Activated CD8-positive, alpha-beta memory T cell treated with anti-CD3 and anti-CD28 coated beads, Interleukin-2, amount 50 U/mL, for 48 hours (primary cell): ENCODE measurements at regions not wholly inside any gene's neighbourhood (a gene's known extent, or its start where the extent isn't known, plus 50 kb on each side); places are given as distances from the start of the nearest gene placed in this dataset.
"Not testable (repeated sequence)": the region's sequence is repeated elsewhere in the genome, so short reads cannot be mapped to it uniquely, and the experiment has no call there.

ENCODE experiments used
- DNase-seq: peaks from one replicate; pipeline ENCODE4 v3.0.0-alpha.2; 2020

DNA sequence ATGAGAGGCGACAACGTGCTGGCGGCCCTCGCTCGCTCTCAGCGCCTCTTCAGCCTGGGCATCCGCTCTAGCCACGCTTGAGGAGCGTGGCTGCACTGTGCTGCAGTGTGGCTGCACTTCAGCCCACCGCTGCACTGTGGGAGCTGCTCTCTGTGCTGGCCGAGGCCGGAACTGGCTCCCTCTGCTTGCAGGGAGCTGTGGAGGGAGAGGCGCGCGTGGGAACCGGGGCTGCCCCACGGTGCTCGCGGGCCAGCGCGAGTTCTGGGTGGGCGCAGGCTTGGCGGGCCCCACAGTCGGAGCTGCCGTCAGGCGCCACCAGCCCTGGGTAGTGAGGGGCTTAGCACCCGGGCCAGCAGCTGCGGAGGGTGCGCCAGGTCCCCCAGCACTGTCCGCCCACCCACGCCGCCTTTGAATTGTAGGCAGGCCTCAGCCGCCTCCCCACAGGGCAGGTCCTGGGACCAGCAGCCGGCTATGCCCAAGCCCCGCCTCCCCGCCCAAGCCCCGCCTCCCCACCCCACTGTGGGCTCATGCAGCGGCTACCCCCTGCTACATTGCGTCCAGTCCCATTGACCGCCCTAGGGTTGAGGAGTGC is 974.2 kb downstream of the FSCB start:
- DNase-seq: no peak

DNA sequence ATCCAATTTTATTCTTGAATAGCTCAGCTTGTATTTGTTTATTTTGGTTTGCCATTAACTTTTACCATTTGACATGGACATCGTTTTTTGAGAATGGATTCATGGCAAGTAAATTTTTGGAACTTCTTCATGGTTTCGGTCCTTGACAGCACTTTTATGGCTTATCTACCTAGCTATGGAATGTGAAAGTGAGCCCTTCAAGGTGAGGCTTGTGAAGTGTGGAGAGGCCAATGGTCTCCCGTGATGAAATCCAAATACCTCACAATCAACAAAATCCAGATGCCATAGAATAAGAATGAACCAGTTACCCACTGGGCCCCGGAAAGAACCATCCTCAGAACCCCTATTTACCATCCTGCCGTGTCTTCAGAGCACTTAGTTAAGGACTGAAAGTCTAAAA is 978.8 kb downstream of the FSCB start:
- no peak for DNase-seq

DNA sequence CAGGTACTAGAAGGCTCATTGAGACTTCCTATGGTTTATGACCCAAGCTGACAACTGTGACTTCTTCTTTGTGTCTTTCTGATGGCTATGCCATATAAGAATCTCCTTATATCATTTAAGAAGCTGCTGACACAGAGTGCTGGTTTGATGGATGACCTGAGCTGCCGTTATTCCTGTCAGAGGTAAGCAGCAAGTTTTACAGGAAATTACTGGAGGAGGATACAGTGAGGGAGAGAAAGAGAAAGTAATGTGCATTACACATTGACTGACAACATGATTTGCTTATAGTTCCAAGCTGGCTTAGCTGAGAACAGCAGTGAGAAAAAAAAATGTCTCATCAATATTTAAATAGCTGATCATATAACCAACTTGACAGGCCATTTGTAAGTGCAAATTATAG is 981.4 kb downstream of the FSCB start:
- no peak for DNase-seq

DNA sequence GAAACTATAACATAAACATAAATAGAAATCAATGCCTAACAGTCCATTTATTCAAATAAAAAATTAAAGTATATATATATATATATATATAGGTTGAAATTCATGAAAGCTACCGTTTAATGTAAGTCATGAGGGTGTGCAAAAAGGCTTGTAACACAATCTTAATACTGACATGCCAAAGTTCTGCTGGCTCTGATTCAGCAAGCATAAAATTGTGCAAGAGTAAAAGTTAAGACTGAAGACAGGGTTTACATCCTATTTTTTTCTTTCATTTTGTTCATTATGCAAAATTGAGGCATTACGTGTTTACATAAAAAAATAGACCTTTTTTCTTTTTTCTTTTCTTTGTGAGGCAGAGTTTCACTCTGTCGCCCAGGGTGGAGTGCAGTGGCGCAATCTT is 984.2 kb downstream of the FSCB start:
- no peak for DNase-seq

DNA sequence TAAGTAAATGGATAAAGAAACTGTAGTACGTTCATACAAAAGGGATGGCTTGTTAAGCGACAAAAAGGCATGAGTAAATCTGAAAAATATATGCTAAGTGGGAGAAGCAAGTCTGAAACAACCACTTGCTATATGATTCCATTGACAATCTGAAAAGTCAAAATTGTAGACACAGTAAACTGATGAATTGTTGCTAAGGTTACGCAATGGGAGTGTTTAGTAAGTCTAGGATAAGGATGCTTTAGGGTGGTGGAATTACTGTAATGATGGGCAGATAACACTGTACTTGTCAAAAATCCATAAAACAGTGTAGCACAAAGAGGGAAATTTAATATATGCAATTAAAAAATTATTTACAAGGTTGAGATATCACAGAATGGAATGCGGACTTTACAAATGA is 984.9 kb downstream of the FSCB start:
- no peak for DNase-seq

DNA sequence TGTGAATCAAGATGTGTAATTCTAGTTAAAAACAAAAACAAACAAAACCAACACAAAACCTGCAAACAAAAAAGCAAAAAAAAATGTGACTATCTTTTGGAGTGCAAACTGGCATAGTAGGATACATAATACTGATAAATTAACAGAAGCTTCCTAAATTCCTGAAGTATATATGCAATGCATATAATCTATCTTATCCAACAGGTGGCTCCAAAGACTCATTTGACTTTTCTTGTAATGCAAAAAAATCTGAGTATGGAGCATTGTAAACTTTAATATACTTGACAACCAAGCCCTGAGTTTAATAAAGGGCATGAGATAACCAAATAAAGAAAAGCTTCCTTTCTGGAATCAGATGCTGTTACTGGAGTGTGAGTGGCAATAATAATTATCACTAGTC is 1003.6 kb downstream of the FSCB start:
- no peak for DNase-seq

DNA sequence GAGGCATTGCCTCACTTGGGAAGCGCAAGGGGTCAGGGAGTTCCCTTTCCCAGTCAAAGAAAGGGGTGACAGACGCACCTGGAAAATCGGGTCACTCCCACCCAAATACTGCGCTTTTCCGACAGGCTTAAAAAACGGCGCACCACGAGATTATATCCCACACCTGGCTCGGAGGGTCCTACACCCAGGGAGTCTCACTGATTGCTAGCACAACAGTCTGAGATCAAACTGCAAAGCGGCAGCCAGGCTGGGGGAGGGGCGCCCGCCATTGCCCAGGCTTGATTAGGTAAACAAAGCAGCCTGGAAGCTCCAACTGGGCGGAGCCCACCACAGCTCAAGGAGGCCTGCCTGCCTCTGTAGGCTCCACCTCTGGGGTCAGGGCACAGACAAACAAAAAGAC is 1014.7 kb downstream of the FSCB start:
- not testable (repeated sequence) for DNase-seq

DNA sequence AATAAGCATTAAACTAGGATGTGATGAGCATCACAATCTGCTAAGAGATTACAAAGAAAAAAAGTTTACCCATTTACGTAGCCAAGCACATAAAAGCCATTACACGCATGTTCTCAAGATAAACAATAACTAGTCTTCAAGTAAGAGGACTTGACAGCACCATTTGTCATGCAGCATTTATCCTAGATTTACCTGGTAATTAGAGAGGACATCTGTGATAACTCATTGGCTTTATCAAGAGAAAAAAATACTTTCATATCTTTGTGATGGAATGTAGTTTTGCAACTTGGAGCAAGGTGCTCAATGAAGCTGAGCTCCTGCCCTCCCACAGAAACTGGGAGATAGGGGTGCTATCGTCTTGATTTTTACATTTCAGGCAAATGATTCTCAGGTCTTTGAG is 1023.7 kb downstream of the FSCB start:
- DNase-seq: no peak

DNA sequence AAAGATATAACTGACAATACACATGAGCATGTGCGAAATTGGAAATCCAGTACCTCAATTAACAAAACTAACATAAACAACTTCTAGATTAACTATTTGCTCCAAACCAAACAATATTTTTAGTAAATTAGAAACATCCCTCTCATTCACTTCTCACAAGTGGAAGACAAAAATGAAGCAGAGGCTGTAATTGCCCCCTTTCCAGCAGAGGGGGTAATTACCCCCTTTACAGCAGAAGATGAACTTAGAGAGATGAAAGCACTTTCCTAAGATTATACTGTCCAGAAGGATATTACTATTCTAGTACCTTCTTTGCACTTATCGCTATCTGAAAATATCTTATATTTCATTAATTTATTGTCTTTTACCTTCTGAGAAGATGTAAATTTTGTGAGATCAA is 1025.2 kb downstream of the FSCB start:
- DNase-seq: no peak

DNA sequence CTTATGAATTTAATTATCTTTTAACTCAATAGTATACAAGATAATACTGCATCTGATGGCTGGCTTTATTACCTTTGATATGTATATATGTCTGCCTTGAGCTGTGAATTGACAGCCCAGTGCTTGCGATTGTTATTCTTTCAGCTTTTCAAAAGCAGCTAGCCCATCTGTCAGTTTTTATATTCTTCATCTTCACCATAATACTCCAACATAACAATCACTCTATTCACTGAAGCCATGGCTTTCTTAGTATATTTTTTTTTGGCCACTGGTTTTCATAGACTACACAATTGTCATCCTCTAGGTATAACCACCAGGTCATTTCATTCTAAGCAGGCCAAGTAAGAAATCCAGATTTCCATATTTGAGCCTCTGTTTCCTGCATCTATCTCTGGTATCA is 1026.1 kb downstream of the FSCB start:
- no peak for DNase-seq

DNA sequence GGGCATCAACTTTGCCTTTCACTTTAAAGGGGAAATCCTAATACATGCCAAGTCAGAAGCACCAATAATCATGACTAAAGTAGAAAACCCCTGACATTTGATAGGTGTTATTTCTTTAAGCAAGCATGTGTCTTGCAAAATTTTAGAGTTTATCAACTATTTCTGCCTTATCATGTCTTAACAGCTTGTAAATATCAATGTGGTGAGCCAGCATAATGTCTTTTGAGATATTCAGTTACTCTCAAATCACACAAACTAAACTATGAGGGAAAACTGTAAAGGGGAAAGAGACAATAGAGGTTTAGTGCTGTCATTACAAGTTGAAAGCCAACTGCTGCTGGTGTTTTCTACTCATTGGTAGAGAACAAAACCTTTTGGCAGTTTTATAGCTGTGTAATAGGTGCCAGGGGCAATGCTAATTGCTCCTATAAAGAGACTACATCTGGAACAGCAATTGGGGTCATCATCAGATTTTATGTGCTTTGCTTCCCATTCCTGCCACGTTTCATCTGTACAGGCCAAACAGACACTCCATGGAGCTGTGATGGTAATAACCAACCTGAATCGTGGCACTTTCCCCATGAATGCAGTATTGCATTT is 1027.4 kb downstream of the FSCB start:
- DNase-seq: no peak

DNA sequence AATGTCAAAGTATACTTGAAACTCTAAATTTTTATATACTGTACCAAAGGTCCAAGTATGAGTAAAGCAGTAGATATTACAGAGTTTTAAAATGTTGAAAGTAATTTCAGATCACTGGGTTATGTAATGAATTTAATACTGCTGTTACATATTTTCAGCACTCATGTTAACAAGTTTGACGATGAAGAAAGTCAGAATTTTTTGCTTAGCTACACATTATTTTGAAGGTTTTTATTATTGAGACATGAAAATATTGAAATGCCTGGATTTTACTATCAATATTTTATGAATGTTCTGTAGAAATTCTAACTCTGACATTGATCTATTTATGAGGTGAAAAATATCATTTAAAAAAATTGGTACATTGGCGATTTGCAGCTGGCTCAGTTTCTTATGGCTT is 1030.3 kb downstream of the FSCB start:
- no peak for DNase-seq

DNA sequence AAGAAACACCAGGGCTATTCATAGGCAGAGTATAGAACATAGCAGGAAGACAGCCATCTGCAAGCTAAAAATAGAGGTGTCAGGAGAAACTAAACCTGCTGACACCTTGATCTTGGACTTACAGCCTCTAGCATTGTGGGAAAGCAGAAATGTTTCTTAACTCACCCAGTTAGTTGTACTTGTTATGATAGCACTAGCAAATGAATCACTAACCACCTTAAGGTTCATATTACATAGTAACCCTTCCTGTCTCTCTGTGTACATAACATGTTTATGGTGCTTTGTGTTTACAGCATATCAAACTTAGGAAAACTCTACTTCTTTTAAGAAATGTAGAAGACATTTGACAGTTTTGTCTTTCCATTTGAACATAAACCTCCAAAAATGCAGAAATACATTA is 1031.3 kb downstream of the FSCB start:
- DNase-seq: no peak

DNA sequence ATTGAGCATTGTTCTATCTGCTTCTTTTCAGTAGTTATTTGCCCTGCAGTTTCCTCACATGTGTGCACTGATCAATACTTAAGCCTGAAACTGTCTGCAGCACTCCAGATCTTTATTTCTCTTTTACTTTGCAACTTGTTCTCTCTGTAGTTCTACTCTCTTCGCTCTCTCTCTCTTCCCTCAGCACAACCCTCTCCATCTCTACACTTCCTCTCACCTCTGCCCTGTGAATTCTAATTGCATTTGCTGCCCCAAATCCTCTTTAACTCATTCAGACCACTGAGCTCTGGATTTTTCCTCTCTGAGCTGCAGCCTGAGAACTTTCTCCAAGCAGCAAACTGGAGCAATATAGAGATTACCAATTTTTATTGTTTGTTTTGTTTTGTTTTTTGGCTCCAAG is 1035.5 kb downstream of the FSCB start:
- DNase-seq: no peak

DNA sequence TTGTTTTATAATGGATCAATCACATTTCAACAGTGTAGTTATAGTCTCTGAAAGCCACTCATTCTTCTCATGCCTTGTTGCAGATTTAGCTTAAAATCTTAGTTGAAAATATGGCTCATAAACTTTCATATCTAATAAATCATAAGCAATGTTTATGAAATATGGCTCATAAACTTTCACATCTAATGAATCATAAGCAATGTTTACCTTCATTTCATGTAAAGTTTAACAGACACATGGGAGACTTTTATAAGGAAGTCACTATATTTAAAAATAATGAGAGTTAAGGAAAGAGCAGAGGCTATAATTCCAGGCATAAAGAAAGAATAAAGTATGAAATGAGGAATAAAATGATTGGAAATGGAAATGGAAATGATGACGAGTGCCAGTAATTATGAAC is 1042.1 kb downstream of the FSCB start:
- DNase-seq: no peak

DNA sequence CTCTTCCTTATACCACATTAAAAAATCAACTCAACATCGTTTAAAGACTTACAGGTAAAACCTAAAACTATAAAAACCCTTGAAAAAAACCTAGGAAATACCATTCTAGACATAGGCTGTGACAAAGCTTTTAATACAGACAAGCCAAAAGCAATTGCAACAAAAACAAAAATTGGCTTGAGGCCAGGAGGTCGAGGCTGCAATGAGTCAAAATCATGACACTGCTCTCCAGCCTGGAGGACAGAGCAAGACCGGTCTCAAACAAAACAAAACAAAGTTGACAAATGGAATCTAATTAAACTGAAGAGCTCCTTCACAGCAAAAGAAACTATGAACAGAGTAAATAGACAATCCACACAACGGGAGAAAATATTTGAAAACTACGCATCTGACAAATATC is 1057.8 kb downstream of the FSCB start:
- no peak for DNase-seq

DNA sequence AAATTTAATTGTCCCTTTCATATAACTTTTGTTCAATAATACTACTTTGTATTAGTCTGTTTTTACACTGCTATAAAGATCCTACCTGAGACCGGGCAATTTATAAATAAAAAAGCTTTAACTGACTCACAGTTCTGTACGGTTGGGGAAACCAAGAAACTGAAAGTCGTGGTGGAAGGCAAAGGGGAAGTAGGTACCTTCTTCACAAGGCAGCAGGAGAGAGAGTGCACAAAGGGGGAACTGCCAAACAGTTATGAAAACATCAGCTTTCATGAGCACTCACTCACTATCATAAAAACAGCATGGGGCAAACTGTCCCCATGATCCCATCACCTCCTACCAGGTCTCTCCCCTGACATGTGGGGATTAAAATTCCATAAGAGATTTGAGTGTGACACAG is 1069.0 kb downstream of the FSCB start:
- DNase-seq: no peak

DNA sequence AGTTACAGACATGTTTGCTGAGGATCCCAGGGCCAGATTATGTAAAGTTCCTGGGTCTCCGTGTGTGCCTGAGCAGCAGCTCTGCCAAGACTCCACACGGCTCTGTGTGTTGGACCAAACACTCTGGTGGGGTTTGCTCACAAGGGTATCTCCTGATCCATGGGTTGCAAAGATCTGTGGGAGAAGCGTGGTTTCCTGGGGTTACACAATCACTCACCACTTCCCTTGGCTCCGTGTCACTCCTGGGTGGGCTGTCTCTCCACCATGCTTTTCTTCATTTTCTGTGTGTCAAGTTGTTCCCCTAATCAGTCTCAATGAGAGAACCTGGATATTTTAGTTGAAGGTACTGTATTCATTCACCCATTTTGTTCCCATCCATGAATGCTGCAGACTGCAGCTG is 1088.8 kb downstream of the FSCB start:
- DNase-seq: no peak

DNA sequence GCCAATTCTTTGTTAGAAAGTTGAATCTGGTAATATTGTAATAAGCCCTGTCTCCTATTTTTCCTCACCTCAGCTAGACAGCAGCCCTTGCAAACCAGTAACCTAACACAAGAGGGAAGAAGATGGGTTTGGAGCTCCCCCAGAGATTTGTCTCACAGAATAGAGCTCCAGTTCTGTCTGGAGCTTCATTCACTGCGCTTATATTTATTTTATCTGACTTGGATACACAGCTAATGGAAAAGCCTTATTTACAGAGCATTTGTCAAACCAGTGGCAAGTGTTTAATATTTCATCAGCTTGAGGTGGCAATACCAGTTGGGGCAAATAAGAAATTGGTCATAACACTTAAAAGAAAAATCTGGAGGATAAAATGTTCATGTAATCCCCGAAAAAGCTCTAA is 1094.0 kb downstream of the FSCB start:
- DNase-seq: no peak

DNA sequence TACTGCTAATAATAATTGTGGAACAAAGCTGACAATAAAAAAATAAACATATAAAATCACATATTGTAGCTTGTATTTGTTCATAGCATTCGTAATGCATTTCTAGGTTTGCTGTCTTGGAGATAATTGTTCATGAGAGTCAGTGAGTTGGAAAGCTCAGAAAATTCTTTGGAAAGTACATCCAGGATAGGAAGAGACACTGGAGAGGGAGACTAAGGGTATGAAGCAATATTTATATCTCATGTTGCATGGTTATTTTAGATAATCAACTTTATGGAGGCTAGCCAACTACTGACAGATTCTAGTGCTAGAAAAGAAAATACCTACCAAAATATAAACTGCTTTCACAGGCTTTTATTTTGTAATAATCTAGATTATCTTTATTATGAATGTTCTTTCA is 1095.2 kb downstream of the FSCB start:
- no peak for DNase-seq

DNA sequence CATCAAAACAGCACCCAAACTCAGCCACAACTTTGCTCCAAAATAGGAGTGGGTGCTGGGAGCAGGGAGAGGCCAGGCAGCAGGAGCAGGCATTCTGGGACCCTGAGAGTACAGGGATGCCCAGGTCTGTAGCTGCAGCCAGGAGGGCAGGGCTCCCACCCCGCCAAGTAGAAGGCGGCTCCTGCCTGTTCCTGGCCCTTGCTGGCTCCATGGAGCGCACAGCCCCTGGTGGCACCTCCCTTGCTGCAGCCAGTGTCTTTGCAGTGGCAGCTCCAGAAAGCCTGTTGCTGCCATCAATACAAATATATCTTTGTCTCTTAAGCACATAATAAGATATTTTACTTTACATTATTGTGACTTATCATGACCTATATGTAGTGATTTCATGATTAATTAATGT is 1096.5 kb downstream of the FSCB start:
- DNase-seq: no peak

DNA sequence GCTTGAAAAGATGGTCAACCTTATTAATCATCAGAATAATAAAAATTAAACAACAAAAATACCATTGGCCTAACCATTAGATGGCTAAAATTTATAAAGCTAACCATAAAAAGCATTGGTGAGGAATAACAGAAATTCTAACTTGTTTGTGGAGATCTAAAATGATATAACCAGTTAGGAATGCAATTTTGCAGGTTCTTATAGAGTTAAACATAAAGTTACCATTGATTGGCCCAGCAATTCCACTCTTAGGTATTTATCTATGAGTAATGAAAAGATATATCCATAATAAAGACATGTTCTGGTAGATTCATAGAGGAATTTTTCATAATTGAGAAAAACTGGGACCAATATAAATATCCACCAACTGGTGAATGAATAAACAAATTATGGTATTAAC is 1098.6 kb downstream of the FSCB start:
- DNase-seq: no peak

DNA sequence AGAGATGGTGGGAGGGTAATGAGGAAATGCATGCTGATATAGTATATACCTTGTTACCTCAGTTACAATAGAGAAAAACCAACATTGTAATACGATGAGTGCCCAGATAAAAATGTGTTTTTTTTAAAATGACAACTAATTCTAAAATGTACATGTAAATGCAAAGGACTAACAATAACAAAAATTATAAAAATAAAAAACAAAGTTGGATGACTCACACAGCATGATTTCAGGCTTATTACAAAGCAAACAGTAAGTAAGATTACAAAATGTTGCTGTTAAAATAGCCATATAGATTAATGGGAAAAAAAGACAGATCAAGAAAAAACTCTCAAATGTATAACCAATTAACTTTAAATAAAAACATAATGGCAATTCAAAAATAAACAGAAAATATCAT is 1099.4 kb downstream of the FSCB start:
- DNase-seq: no peak

DNA sequence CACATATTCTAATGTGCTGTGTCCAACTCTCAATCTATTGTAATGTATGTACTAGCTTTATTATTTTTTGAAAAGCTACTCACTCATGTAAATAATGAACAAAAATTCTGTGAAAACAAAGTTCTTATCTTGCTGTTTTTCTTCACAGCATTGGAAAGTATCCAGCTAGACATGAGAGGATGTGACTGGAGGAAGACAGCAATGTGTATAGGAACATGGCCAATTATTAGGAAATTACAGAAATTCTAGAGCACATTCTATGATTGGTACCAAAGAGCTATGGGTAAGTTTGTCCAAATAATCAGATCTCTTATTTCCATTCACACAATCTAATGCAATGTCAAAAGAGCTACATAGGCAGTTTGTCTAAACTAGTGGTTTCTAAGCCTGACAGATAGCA is 1100.2 kb downstream of the FSCB start:
- no peak for DNase-seq

DNA sequence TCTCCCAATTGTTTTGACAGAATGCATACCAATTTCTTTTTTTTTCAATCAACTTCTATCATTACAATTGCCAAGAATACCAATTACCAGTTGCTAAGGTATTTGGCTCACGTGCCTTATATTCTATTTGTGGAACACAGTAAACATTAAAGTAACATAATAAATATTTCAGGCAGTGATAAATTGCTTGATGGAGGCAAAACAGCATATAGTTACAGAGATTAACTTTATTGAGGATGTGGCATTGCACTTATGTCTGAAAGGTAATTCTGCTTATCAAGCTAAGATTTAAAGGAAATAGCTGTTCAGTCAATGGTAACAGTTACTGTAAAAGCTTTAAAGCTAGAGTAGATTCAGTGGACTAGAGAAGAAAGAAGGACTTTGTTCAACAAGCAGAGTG is 1107.8 kb downstream of the FSCB start:
- no peak for DNase-seq

DNA sequence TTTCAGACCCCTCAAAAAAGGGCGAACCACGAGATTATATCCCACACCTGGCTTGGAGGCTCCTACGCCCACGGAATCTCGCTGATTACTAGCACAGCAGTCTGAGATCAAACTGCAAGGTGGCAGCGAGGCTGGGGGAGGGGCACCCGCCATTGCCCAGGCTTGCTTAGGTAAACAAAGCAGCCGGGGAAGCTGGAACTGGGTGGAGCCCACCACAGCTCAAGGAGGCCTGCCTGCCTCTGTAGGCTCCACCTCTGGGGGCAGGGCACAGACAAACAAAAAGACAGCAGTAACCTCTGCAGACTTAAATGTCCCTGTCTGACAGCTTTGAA is 1136.6 kb downstream of the FSCB start:
- not testable (repeated sequence) for DNase-seq
